H1 (cell line): ENCODE measurements at regions not wholly inside any gene's neighbourhood (a gene's known extent, or its start where the extent isn't known, plus 50 kb on each side); places are given as distances from the start of the nearest gene placed in this dataset.

Experiments
- BACH1 ChIP-seq: IDR thresholded peaks from 2 replicates; pipeline ENCODE4 v1.6.1; 2012; ENCODE audit warnings: low read length, improper control_type of control experiment
- BRCA1 ChIP-seq: IDR thresholded peaks from 2 replicates; pipeline ENCODE4 v1.6.1; 2012; ENCODE audit warnings: low read depth, low read length, improper control_type of control experiment
- EP300 ChIP-seq, 2 experiments: IDR thresholded peaks; 1 replicate in 1 of 2; 2 replicates in 1 of 2; pipeline ENCODE4 v1.6.1; 2011 to 2012; ENCODE audit warnings: low read depth in 2 of 2, low read length in 2 of 2, mild to moderate bottlenecking in 2 of 2, borderline replicate concordance in 1 of 2, inconsistent platforms in 1 of 2, moderate library complexity in 1 of 2
- EZH2 ChIP-seq: fragments of 200-600 bp; sonication (generic); IDR thresholded peaks from 2 replicates; pipeline ENCODE4 v1.7.1; 2012; ENCODE audit warnings: low read depth, mild to moderate bottlenecking, moderate library complexity, low read length, inconsistent platforms; ENCODE audit not compliant: severe bottlenecking
- POLR2A ChIP-seq, 2 experiments: IDR thresholded peaks; 1 replicate in 1 of 2; 2 replicates in 1 of 2; pipeline ENCODE4 v1.6.1; 2011; ENCODE audit warnings: low read depth in 2 of 2, low read length in 2 of 2, mild to moderate bottlenecking in 2 of 2; ENCODE audit errors: control extremely low read depth in 1 of 2
- SIN3A ChIP-seq, 2 experiments: IDR thresholded peaks in 1 of 2; conservative IDR thresholded peaks in 1 of 2; 2 replicates each; pipeline ENCODE4 v1.6.1; 2011 to 2012; ENCODE audit warnings: low read length in 2 of 2, improper control_type of control experiment in 1 of 2, low read depth in 1 of 2, mild to moderate bottlenecking in 1 of 2
- SP1 ChIP-seq: IDR thresholded peaks from 2 replicates; pipeline ENCODE4 v1.6.1; 2011; ENCODE audit warnings: low read depth, low read length
- TF ChIP-seq, protein P1 (sequence below), 3 experiments: IDR thresholded peaks; 1 replicate in 2 of 3; 2 replicates in 1 of 3; pipeline versions ENCODE4 v1.5.1 to v1.6.1; 2011; ENCODE audit warnings: low read length in 3 of 3, mild to moderate bottlenecking in 3 of 3, inconsistent platforms in 2 of 3, low read depth in 1 of 3, moderate library complexity in 1 of 3; ENCODE audit not compliant: insufficient read depth in 1 of 3; ENCODE audit errors: control extremely low read depth in 1 of 3

DNA sequence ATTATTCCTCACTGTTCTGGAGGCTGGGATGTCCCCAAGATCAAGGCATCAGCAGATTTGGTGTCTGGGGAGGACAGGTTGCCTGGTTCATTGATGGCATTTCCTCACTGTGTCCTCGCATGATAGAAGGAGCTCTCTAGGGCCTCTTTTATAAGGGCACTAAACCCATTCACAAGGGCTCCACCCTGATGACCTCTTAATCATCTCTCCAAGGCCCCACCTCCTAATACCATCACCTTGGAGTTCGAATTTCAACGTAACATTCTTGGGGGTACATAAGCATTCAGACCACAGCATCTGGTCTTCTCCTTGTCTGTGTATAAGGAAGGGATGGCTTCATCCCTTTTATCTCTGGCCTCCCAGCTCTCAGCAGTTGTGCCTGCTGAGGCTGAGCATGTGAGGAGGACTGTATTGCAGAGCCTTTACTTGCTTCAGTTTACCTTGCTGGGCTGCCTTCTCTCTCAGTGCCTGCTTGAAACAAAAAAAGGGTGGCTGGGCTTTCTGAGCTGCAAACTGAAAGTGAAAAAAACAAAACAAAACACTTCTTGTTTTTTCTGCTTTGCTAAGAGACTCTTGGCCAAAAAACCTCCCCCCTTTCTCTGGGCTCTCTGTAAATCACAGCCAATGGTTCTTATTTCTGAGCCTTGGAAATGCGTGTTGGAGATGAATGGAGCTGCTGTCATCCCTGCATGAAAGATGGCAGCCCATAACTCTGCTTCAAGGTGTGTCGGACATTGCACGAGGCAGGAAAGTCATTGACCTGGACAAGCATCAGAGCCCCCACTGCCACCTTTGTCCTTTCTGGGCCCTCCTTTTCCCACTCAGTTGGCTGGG, 75.8 kb downstream of the RHOU start:
- no peak for TF ChIP-seq SIN3A (conservative IDR thresholded peaks at IDR 0.05 in 1 of 2, IDR thresholded peaks at IDR 0.05 in 1 of 2; ENCODE audit: low read depth in 1 of 2, low read length in 2 of 2)
- TF ChIP-seq EP300 (IDR thresholded peaks at IDR 0.05; ENCODE audit: borderline replicate concordance in 1 of 2, low read depth in 2 of 2, low read length in 2 of 2), result no peak
- TF ChIP-seq POLR2A (IDR thresholded peaks at IDR 0.05; ENCODE audit: control extremely low read depth in 1 of 2, low read depth in 2 of 2, low read length in 2 of 2), result no peak
- TF ChIP-seq, protein P1, sequence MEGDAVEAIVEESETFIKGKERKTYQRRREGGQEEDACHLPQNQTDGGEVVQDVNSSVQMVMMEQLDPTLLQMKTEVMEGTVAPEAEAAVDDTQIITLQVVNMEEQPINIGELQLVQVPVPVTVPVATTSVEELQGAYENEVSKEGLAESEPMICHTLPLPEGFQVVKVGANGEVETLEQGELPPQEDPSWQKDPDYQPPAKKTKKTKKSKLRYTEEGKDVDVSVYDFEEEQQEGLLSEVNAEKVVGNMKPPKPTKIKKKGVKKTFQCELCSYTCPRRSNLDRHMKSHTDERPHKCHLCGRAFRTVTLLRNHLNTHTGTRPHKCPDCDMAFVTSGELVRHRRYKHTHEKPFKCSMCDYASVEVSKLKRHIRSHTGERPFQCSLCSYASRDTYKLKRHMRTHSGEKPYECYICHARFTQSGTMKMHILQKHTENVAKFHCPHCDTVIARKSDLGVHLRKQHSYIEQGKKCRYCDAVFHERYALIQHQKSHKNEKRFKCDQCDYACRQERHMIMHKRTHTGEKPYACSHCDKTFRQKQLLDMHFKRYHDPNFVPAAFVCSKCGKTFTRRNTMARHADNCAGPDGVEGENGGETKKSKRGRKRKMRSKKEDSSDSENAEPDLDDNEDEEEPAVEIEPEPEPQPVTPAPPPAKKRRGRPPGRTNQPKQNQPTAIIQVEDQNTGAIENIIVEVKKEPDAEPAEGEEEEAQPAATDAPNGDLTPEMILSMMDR (IDR thresholded peaks at IDR 0.05; ENCODE audit: control extremely low read depth in 1 of 3, insufficient read depth in 1 of 3, low read depth in 1 of 3, low read length in 3 of 3), result no peak
- no peak for TF ChIP-seq SP1
- no peak for TF ChIP-seq BRCA1
- TF ChIP-seq EZH2, result no peak
- TF ChIP-seq BACH1, result no peak
